GM12872 (cell line): ENCODE measurements at regions not wholly inside any gene's neighbourhood (a gene's known extent, or its start where the extent isn't known, plus 50 kb on each side); places are given as distances from the start of the nearest gene placed in this dataset.

ENCODE experiments used
- CTCF ChIP-seq: IDR thresholded peaks from 3 replicates; pipeline ENCODE4 v1.5.1; 2011; ENCODE audit warnings: low read depth, mild to moderate bottlenecking, low read length, moderate library complexity; ENCODE audit not compliant: insufficient read depth

- no peak for TF ChIP-seq CTCF
Measured at GRCh38 chr14:62614122-62614521, 431.1 kb downstream of the KCNH5 start.

- TF ChIP-seq CTCF = no peak
Measured at GRCh38 chr14:62616668-62617067, 428.6 kb downstream of the KCNH5 start.

GRCh38 chr14:62626416-62626815, 418.8 kb downstream of the KCNH5 start:
- TF ChIP-seq CTCF = no peak

- TF ChIP-seq CTCF = no peak
Measured at GRCh38 chr14:62629176-62629725, 416.0 kb downstream of the KCNH5 start.

GRCh38 chr14:62631176-62631575, 414.1 kb downstream of the KCNH5 start:
- no peak for TF ChIP-seq CTCF

GRCh38 chr14:62632771-62633170, 412.5 kb downstream of the KCNH5 start:
- no peak for TF ChIP-seq CTCF

- TF ChIP-seq CTCF = no peak
Measured at GRCh38 chr14:62645649-62646048, 399.6 kb downstream of the KCNH5 start.
